ENCODE measurements at regions not wholly inside any gene's neighbourhood (a gene's known extent, or its start where the extent isn't known, plus 50 kb on each side); places are given as distances from the start of the nearest gene placed in this dataset.

DNA sequence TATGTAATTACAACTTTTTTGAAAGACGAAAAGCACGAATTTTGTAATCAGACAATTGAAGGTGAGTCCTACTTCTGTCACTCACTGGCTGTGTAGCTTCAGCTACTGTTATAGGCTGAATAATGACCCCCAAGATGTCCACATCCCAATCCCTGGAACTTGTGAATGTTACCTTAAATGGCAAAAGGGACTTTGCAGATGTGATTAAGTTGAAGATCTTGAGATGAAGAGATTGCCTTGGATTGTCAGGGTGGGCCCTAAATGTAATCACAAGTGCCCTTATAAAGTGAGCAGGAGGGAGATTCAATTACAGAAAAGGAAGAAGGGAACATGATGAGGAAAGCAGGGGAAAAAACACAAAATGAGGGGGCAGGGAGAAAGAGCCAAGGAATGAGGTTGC is 326.2 kb upstream of the MSX2 start:
- DNase-seq (ENCODE audit: extremely low read depth in 1 of 2, low read depth in 1 of 2) = no peak

- no peak for DNase-seq (ENCODE audit: extremely low read depth in 1 of 2, low read depth in 1 of 2)
These were observed 325.0 kb upstream of the MSX2 start for GRCh38 chr5:174399411-174399810.

- no peak for DNase-seq (ENCODE audit: extremely low read depth in 1 of 2, low read depth in 1 of 2)
These were observed 323.9 kb upstream of the MSX2 start for GRCh38 chr5:174400461-174400860.

DNA sequence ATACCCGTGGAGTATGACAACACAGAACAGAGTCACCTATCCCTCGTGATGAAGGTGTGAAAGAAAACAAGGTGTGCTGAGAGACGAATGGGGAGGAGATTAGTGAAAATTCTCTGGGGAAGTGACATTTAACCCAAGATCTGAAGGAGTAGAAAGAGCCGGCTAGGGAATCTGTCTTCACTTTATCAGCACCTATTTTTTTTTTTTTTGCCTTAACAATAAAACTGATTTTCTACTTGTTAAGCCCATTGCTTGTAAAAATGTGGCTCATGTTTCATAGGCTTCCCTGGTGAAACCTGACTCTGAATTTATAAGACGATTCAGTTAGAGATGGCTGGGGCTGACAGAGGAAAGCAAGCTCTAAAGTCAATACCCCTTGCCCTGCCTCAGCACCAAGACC is 322.6 kb upstream of the MSX2 start:
- DNase-seq (ENCODE audit: extremely low read depth in 1 of 2, low read depth in 1 of 2) = no peak

DNA sequence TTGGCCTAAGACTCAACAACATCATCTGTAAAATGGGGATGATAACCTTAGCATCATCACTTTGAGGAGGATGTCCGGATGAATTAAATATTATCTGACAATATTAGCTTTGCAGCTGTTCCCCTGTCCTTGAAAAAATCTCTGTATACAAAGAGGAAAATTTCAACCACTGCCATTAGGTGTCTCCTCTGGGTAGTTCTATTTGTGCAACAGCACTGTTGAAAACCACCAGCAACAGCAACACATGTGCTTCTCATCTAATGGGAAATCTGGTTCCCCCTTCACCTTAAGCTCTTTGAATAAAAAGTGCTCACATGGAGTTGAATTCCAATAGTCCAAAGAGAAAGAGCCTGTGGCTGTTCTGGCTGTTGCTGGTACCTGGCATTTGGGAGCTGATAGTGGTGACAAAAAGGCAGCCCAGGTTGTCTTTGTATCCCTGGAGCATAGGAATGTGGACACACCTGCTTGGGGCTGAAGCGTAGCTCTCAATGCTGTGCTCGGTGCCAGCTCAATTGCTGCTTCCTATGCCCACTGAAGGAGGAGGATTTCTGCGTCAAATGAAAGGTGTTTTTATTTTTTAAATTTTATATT is 322.1 kb upstream of the MSX2 start:
- DNase-seq (ENCODE audit: extremely low read depth in 1 of 2, low read depth in 1 of 2) = no peak

DNA sequence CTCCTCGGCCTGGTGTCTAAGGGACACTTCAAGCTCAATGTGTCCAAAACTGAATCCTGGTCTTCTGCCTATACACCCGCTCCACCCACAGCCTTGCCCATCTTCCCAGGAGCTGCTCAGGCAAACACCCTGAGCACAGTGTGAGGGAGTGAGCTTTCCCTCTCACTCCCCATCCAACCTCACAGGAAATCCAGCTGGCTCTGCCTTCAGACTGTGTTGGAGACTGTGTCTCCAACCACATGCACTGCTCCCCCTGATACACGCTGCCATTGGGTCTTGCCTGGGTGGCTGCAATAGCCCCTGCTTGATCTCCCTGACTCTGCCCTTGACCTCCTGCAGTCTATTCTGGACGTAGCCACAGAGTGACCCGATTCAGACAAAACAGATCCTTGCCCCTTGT is 319.5 kb upstream of the MSX2 start:
- no peak for DNase-seq (ENCODE audit: extremely low read depth in 1 of 2, low read depth in 1 of 2)

DNA sequence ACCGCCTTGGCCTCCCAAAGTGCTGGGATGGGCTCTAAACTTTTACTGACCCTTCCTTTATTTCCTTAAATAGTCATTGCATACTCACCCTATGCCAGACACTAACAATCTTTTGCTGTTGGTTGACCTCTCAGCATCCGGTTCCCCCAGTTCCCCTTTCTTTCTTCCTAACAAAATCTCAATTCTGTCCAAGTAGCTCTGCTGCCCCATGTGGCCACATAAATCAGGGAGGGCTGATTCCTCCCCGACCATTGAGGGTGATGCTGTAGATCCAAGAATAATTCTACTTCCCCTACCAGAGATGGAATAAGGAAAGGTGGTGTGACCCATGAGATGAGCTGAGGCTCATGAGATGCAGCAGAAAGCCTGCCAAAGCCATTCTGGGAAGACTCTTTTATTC is 315.3 kb upstream of the MSX2 start:
- no peak for DNase-seq (ENCODE audit: extremely low read depth in 1 of 2, low read depth in 1 of 2)

DNA sequence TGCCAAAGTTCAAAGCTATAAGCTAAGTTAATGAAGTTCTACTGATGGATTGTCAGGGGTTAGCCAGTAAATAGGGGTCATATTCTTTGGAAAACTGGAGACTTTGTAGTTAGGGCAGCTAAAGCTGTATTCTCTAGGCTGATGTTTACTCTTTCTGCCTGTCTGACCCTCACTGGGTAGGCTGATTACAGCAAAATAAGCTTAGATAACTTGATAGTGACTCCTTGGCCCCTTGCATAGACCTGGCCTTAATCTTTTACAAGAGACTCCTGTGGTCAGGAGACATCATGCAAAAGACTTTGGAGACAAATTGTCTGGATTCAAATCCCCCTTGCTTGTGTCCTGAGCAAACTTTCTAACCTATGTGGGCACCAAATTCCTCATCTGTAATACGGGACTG is 314.4 kb upstream of the MSX2 start:
- no peak for DNase-seq (ENCODE audit: extremely low read depth in 1 of 2, low read depth in 1 of 2)

DNA sequence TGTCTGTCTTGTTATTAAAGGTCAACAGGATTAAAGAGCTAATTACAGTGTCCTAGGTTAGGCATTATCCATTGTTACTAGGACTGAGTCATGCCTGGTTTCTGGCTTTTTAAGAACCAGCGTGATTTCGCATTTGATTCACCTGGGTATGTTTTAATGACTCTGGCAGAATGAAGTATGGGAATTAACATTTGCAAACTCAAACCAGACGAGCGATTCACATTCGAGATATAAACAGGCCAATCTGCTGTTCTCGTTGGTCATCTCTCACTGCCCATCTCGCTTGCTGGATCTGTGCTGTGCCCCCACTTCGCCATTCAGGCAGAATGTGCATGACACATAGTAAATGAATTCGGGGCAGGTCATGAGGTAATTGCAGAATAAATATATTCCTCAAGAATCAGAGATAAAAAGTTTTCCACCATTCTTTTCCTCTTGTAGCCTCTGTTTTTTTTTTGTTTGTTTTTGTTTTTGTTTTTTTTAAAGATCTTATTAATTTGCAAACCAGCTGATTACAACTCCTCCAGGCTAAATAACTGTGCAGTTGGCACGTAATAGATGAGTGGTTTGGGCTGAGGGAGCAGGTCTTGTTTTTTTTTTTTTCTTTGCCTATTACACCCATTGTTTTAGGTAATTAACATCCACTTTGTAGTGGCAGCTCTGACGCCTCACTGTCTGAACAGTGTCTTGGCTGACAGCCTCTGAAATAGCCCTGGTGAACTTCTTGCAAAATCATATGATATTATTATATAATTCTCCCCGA is 313.5 kb upstream of the MSX2 start:
- DNase-seq (ENCODE audit: extremely low read depth in 1 of 2, low read depth in 1 of 2) = no peak

DNA sequence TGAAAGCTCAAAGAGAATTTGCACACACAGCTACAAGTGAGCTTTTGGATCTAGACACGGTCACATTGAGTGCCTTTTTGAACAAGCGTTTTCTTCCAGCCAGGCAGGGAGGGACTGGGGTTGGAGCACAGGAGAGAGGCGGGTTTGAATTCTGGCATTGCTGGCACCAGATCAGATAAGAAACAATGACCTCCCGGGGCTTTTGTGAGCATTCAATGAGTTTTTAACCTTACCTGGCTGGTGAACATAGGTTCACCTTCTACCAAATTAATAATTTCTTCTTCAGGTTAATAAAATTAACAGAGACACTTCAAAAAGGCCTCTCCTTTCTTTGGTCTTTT is 312.9 kb upstream of the MSX2 start:
- no peak for DNase-seq (ENCODE audit: extremely low read depth in 1 of 2, low read depth in 1 of 2)

DNA sequence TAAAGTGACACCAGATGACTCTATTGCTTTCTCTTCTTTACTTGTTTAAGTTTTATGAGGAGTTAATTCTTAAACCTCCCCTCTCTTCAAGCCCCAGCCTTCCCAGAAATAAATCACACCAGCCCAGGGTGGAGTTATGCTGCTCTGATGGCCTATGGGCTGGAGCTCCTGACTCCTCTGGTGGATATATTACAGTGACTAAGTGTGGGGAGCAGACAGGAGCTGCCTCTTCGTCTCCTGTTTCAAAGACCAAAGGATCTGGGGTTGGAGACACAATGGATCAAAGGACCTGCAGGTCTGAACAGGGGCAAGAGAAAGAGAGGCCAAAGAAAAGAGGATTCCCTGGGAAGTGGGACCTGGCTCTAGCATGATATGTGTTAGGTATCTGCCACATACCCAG is 312.0 kb upstream of the MSX2 start:
- no peak for DNase-seq (ENCODE audit: extremely low read depth in 1 of 2, low read depth in 1 of 2)

- no peak for DNase-seq (ENCODE audit: extremely low read depth in 1 of 2, low read depth in 1 of 2)
These were observed 311.4 kb upstream of the MSX2 start for GRCh38 chr5:174412941-174413340.

- no peak for DNase-seq (ENCODE audit: extremely low read depth in 1 of 2, low read depth in 1 of 2)
These were observed 310.6 kb upstream of the MSX2 start for GRCh38 chr5:174413567-174414314.

DNA sequence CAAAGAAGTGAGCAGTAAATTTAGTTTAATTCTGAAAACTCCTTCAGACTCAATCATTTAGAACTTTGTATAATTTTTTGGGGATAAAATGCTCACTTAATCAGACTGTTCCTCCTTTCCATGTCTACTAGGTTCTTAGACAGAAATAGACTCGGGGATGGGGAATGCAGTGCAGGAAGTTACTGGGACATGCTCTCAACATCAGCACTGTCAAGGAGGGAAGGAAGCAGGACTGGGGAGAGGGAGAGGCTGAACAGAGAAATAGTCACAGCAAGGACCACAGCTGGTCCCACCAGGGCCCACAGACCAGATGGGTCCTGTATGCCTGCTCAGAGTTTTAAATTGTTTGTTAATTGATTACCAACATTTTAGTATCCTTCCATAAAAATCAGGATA is 310.1 kb upstream of the MSX2 start:
- no peak for DNase-seq (ENCODE audit: extremely low read depth in 1 of 2, low read depth in 1 of 2)

- DNase-seq (ENCODE audit: extremely low read depth in 1 of 2, low read depth in 1 of 2) = no peak
These were observed 305.4 kb upstream of the MSX2 start for GRCh38 chr5:174418809-174419539.

DNA sequence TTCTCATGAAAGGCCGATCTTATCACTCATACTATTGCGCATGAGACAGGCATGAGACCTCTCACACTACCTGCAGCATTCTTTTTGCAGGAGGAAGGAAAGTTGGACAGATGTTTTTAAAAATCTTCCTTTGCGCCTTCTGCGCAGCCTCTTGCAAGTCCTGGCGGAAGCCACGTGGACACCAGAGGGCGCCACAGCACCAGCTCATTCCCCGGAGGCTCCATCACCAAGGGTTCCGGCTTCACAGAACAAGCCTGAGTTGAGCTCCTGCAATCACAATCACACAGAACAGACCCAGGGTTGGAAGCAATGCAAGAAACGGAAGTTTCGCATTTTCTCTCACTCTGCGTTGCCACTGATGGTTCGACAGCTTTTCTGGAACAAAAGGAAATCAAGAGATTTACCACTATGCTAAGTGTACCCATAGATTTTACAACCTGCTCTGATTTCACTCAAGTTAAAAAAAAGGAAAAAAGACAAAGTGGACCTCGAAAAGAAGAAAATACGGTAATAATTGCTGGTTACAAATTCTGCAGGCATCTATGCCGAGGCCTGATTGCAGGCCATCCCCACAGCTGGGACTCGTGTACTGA is 304.7 kb upstream of the MSX2 start:
- peak; percentile 20 to 75 for DNase-seq (ENCODE audit: extremely low read depth in 1 of 2, low read depth in 1 of 2)

DNA sequence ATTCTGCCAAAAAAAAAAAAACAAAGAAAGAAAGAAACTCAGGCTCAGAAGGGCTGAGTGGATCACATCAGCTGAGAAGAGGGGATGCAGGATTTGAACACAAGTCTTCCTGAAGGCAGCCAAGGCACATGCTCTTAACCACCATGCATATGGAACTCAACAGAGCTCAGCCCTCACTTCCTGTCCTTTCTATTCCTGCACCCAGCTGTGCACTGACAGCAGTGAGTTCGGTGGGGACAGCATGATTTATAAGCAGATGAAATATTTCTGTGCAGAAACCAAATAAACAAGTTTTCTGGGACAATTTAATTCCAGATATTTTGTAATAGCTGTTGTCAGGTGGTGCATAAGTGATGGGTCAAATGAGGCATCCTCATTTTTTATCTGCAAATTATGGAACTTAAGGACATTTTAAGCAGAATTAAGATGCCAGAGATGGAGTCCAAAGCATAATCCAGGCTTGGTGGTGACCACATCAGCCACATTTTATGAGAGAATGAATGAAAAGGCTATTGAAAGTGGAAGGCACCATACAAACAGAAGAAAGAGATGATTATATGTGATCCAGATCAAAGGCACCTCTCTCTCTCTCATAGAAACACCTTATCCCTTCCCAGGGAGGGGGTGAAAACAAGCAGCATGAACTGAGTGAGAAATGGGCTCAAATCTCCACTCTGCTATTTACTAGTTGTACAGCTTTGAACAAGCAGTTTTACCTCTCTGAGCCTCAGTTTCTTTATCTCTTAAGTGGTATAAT is 303.6 kb upstream of the MSX2 start:
- DNase-seq (ENCODE audit: extremely low read depth in 1 of 2, low read depth in 1 of 2) = no peak

DNA sequence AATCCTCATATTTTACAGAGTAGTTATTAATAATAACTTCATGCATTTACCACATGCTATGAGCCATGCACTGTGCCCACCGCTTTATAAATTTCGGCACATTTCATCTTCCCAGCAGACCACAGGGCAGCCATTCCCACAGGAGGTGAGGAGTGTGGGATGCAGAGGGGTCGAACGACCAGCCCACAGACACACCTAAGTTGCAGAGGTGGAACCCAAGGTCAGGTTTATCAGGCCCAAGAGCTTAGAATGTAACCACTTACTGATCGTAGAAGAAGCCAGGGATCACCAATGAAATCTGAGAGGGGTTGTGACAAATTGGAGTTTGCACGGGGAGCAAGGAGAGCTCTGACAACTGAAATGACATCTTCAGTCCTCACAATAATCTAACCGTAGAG is 303.0 kb upstream of the MSX2 start:
- no peak for DNase-seq (ENCODE audit: extremely low read depth in 1 of 2, low read depth in 1 of 2)

GRCh38 chr5:174423558-174423957 is 300.8 kb upstream of the MSX2 start:
- no peak for DNase-seq (ENCODE audit: extremely low read depth in 1 of 2, low read depth in 1 of 2)

- DNase-seq (ENCODE audit: extremely low read depth in 1 of 2, low read depth in 1 of 2) = no peak
These were observed 299.9 kb upstream of the MSX2 start for GRCh38 chr5:174424219-174425053.

Data from activated CD8-positive, alpha-beta memory T cell treated with anti-CD3 and anti-CD28 coated beads for 1 hour (primary cell).